ENCODE measurements at regions not wholly inside any gene's neighbourhood (a gene's known extent, or its start where the extent isn't known, plus 50 kb on each side); places are given as distances from the start of the nearest gene placed in this dataset.
"Not testable (repeated sequence)": the region's sequence is repeated elsewhere in the genome, so short reads cannot be mapped to it uniquely, and the experiment has no call there.

DNA sequence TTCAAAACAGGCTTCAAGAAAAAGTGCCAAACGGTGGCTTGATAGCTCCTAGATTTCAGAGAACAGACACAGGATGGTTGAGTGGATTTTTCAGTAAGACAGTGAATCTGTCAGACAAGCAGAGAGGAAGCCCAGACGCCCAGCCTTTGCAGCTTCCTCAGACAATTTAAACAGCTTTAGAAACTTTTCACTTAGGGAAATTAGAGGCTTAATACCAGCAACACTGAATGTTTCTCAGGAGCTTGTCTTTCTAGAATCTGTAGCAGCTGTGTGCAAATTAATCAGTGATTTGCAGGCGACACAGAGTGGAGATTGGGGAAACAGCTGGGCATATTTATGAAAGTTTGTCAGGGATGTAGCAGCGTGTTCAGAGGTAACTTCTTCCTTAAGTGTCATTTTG lies 362.1 kb downstream of the GALC start:
- no peak for DNase-seq (ENCODE audit: low read depth in 3 of 3)

DNA sequence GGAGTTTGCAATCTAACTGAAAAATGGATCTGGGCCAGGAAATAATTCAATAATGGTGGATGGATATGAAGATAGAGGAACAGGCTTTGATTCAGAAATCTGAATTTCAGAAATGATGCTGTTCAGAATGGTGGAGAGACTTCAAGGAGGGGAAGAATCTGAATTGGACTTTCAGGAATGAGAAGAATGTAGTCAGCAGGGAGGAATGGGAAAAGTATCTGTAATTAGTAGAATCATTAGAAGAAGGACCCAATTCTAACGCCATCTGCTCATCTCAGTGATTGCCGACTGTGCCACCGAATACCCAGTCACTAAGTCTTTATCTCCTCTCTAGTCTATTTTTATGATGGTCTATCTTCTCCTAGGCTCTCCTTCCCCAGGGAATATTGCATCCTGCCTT lies 363.2 kb downstream of the GALC start:
- no peak for DNase-seq (ENCODE audit: low read depth in 3 of 3)

DNA sequence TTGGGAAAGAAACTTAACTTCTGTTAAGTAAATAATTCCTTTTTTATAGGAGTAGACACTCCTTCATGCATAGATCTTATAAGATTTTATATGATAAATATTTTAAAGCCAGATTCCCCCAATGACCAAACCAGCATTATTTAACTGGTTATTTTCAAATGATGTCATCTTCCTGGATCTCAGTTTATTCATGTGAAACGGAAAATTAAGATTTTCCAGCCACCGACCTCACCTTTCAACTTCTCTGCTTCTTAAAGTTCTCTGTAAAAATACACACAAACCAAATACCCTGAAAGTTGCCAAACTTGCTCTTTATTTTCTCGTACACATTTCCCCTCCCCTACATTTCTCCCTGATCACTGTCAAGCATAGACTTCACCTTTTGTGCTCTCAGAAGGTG lies 364.2 kb downstream of the GALC start:
- no peak for DNase-seq (ENCODE audit: low read depth in 3 of 3)

DNA sequence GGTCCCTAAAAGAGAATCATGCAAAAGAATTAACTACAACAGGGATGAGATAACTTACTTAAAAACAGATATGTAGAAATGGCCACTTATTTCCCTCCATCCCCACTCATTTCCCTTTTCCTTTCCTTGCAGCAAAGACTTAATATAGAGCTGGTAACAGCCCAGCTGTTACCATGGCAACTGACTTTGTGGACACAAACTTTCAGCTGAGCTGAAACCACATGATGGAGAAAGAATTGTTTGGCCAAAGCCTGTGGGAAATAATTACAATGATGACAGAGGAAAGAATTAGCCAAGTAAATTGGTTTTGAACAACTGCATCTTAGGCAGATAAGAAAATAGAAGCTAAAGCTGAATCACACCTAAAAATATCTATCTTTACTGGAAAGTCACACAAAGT lies 364.9 kb downstream of the GALC start:
- DNase-seq (ENCODE audit: low read depth in 3 of 3) = no peak

DNA sequence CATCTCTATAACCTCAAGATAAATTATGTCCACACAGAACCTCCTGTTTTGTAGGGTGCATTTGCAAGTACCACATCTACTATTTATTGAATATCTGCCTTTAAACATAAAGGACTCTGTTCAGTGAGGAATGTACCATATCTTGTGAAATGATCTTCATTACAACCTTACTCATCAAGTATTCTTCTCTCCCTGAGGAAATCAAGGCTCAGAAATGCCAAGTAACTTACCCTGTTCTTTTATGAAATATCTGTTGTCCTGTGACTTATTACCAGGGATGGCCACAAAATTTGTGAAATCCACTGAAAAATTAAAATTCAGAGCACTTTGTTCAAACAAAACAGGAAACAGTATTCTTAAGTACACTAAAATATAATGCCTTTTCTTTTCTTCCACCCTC lies 366.7 kb downstream of the GALC start:
- DNase-seq (ENCODE audit: low read depth in 3 of 3) = no peak

DNA sequence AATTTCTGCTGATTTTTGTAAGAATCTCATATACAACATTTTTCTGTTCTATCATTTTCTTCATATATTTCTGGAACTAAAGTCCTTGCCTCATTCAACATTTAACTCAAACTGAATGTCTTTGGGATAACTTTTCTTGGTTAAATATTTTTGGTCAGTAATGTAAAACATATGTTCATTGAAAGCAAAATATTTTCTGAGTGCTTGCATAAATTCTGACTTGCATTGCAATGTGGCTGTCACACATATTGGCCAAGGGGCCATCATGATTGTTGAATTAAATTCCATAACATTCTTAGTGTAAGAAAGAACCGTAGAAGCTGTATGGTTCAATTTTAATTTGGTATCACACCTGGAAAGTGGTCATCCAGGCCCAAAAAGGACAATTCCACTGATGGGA lies 369.4 kb downstream of the GALC start:
- DNase-seq (ENCODE audit: low read depth in 3 of 3) = no peak

DNA sequence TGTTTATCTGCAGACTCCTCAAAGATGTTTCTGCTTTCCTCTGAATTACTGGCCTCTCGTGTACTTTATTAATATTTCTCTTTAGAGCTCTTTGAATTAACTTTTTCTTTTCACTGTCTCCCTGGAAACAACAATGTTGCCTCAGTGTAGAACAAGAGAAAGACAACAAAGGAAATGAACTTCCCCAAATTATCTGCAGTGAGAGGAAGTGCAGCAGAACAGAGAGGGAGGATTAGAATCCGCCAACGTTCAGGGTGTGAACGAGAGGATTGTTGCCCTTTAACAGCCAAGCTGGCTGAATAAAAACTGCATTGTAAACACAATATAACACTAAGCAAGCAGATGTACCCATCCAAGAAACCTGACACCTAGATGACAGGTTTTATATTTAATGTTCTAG lies 375.9 kb downstream of the GALC start:
- DNase-seq (ENCODE audit: low read depth in 3 of 3) = no peak

DNA sequence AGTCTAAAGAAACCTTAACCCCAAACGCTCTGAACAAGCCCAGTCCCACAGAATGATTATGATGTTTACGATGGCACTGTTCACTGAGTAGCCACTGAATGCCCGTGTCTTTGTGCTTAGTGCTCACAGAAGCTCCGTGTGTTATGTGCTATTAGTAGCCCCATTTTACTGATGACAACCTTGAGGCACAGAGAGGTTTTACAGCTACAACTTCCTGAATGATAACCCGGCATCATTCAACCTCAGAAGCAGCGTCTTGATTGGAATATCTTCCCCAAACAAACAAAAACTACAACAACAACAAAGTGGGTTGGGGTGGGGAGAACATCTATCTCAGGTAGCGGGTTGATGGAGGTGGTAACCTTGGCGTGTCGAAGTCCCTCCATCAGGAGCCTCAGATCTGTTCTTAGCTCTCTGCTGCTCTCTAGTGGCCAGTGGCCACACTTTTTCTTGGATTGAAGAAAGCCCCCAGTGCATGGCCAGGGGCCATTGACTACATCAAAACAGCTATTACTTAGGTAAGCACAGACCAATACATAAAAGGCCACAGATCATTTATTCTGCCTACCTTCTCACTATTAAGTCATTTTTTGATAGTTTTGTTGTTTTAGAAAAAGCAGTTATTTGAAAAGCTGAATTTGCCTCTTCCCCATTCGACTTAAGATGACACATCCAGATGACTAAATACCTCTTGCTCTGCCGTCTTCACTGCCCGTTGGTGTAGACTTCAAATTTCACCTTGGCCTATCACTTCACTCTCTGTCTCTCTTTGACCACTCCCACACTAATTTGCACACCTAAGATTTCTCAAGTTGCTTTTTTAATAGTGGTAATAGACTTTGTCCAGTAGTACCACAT lies 376.9 kb downstream of the GALC start:
- DNase-seq (ENCODE audit: low read depth in 3 of 3) = peak; percentile 11 to 17 (median 16)

DNA sequence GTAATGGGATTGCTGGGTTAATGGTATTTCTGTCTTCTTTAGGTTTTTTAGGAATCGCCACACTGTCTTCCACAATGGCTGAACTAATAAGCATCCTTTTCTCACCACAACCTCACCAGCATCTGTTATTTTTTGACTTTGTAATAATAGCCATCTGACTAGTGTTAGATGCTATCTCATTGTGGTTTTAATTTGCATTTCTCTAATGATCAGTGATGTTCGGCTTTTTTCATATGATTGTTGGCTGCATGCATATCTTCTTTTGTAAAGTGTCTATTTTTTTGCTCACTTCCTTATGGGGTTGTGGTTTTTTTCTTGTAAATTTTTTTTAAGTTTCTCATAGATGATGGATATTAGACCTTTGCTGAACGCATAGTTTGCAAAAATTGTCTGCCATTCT lies 377.9 kb downstream of the GALC start:
- DNase-seq (ENCODE audit: low read depth in 3 of 3) = no peak

DNA sequence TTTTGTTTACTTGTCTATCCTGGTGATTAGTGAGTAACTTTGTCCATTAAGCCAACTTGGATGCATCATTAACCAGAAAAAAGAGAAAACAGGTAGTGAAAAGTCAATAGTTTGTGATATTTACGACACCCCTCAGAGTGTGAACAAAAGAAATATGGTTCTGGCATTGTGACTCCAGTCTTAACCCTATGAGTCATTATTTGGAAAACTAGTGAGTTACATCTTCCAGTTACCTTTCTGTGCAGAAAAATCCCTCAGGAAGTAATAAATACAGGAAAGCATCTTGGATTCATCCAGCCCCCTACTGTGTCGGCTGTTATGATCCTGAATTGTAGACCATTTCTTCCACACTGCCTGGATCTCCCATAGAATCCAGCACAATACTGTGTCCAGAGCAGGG lies 379.1 kb downstream of the GALC start:
- no peak for DNase-seq (ENCODE audit: low read depth in 3 of 3)

DNA sequence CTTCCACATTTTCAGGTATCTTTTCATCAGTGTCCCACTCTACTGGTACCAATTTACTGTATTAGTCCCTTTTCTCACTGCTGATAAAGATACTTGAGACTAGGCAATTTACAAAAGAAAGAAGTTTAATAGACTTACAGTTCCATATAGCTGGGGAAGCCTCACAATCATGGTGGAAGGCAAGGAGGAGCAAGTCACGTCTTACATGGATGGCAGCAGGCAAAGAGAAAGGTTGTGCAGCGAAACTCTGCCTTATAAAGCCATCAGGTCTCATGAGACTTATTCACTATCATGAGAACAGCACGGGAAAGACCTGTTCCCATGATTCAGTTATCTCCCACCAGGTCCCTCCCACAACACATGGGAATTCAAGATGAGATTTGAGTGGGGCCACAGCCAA lies 385.9 kb downstream of the GALC start:
- DNase-seq (ENCODE audit: low read depth in 3 of 3) = not testable (repeated sequence)

DNA sequence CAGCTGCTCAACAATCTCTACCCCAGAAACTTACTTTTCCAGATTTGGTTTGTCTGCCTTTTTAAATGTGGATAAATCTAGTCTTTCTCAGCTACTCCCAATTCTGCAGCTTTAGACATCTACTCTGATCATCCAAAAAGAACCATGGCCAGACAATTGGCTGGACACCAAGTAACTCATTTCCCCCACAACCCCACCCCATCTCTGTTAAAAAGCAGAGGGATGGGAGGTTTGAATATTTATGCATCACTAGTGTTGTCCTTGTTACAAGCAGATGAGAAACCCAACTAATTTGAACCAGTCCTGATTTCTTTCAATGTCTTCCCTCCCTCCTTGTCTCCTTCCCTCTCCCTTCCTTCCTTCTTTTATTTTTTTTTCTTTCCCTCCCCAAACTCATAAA lies 391.9 kb downstream of the GALC start:
- DNase-seq (ENCODE audit: low read depth in 3 of 3) = no peak

DNA sequence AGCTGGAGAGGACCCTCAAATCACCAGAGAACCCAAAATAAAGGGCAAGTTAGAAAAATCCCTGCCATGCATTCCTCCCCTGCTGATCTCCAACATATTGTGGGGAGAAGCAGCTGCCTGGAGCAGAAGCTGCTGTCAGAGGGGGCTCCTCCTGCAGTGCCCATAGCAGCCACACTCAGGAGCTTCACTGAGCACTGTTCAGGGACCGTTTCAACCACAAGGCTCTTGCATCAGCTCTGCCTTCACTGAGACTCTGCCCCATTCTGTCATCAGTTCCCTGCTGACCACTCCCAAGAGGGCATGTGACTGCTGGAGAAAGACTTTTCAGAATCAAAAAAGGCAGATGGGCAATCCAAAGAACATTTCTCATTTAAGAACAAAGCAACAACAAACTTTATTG lies 392.7 kb downstream of the GALC start:
- DNase-seq (ENCODE audit: low read depth in 3 of 3) = no peak

DNA sequence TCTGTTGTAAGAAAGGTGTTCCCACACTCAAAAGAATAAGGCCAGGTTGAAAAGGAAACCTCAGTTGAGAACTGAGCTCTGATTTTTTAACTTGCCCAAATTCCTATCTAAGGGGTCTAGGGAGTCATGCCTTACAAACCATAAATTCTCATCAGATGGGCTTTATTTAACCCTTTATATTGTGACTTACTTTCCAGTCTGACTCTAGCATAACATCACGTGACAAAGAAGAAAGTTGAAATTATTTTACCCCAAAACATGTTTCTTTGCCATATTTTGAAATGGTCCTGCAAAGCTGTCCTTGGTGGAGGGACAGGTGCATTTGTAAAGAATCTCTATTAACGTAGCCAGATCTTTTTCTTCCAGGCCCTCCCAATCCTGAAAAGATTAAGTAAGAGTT lies 411.7 kb downstream of the GALC start:
- DNase-seq (ENCODE audit: low read depth in 3 of 3) = no peak

DNA sequence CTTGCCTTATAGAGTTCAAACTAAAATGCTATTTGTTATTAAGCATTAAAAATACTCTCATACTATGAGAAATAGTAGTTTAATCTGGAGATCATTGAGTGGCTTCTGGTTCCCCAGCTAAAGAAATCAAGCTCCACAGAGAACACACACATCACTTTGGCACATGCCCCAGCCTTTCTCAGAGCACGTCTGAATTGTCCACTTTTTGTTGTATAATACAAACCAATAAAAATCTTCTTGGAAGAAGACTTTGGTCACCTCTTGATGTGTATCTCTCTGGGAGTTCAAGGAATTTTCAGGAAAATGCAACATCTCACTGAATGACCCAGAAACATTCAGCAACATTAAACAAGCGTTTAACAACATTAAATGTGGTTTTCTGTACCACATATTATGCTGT lies 413.9 kb downstream of the GALC start:
- DNase-seq (ENCODE audit: low read depth in 3 of 3) = no peak

DNA sequence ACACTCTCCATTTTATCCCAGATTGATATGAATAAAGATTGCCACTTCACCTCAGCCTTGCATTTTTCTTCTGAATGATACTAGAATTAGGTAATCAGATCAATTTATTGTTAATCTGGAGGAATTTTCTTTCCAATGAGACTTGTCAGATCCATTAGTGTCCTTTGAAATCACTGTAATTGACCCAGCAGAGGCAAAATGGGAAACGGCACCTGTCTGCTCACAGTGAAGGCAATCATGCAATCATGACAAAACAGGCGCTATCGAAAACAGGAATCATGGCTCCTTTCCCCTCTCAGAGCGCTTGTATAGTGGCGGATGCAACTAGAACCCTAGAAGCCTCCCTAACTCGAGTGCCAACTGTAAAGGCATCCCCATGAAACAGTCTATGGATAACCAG lies 417.6 kb downstream of the GALC start:
- no peak for DNase-seq (ENCODE audit: low read depth in 3 of 3)

DNA sequence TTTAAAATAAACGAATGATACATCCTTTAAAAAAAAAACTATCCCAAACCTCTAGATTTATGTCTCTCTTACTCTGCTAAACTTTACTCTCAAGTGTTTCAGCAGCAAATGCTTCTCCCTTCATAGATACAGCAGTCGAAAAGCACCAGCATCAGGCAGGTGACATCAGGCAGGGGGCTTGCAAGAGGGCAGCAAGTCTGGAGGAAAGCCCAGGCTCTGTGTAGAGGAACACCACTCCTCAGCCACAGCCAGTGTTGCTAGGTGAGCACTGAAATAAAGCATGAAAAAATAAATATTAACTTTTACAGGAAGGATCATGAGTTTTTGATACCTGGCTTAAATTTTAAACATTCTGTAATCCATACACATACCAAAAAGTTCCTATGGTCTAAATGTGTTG lies 419.4 kb downstream of the GALC start:
- no peak for DNase-seq (ENCODE audit: low read depth in 3 of 3)

DNA sequence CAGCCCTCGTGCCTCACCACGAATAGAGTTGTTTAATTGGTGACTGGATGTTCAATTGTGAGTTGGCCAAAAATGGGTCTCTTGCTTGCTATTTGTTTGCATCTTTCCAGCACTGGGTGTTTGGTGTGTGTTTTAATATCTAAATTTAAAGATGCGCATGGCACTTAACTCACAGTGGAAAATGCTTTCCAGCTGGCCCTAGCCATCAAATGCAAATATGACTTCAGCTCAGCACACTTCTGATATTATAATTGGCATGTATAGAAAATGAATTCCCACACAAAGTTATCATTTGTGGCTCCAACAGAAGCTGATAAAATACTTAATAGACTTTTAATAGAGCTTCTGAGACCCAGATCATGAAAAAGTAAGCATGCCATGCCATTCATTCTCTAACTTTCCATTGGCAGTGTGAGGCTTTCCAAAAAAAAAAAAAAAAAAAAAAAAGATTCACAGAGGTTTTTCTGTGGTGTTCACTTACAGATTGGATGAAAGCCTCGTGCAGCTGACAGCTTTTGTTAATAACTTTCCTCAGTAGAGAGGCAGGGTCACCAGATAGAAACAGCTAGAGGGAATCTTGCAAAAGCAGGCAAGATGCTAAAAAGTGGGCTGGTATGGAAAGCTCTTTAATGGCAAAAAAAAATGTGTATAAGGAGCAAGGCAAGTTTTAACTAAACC lies 425.2 kb downstream of the GALC start:
- no peak for DNase-seq (ENCODE audit: low read depth in 3 of 3)

DNA sequence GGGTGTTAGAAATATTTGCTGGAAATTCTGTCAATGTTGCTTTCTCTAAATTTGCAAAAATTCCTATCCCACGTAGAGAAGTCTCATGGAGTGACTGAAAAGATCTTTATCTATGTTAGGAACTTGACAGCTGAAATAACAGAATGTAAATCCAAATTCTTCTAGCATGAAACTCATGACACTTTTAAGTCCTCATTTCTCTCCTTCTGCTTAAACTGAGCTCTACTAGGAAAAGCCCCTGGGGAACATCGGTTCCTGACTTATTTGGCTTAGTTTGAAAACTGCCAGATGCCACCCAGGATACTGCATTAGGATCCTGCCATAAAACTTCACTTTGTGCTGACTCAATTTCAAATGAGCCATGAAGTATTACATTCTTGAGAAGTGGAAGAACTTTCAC lies 426.0 kb downstream of the GALC start:
- no peak for DNase-seq (ENCODE audit: low read depth in 3 of 3)

DNA sequence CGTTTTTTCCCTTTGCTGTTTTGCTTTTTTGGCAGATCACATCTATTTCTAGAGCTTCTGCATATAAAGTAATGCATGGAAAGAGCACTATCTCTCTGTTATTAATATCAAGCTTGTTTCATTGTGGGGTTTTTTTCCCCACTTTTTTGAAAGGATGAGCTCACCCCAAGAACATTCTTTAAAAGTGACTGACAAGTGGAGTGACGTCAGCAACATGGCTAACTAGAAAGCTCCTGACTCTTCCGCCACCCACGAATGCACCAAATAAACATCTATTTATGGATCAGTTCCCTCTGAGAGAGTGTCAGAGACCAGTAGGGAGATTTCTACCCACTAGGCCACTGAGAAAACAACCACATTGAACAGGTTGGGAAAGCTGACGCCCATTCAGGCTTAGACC lies 445.4 kb downstream of the GALC start:
- no peak for DNase-seq (ENCODE audit: low read depth in 3 of 3)

DNA sequence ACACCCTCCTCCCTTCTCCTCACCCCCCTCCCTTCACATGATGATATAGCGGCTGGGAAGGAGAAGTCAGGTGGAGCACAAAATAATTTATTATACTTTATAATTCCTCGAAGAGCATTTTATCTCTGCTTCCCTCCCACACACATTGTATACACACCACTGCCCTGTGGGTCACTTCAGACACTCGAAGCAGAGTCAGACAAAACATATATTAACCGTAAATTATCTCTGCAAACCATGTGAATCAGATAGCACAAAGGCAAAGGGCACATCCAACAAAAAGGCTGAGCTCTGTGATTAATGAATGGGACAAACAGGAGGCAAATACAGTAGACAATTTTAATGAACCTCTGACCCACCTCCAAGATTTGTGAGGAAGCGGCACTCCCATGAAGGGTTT lies 450.7 kb downstream of the GALC start:
- no peak for DNase-seq (ENCODE audit: low read depth in 3 of 3)

DNA sequence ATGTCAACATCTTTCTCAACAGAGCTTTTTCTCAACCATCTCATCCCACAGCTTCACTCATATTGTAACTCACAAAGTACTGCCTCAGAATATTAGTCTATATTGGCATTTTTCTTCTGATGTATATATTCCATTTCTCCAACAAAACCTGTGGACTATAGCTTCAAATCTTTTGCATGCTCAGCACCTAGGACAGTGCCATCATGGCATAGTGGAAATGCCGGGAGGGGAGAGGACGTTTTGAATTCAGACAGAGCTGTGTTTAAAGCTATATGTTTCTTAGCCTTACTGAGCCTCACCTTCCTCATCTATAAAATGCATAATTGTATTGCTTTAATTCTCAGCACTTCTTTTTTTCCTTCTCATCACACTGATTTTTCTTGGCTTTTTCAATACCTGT lies 452.6 kb downstream of the GALC start:
- DNase-seq (ENCODE audit: low read depth in 3 of 3) = no peak

DNA sequence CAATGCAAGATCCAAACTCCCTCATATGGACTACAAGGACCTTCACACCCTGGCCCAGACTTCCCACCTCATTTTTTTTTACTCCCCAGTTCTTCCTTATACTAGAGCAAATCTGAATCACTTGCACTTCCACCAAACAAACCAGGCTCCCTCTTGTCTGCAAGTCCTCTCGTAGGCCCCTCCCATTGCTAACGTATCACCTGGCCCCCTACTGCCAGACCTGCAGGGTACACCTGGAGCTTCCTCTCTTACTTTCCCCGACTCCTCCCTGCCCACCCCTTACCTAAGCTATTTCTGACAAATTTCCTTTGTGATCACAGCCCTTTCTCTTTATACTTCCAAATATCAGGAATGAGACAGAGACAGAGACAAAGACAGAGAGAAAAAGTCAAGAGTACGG lies 463.9 kb downstream of the GALC start:
- DNase-seq (ENCODE audit: low read depth in 3 of 3) = no peak

DNA sequence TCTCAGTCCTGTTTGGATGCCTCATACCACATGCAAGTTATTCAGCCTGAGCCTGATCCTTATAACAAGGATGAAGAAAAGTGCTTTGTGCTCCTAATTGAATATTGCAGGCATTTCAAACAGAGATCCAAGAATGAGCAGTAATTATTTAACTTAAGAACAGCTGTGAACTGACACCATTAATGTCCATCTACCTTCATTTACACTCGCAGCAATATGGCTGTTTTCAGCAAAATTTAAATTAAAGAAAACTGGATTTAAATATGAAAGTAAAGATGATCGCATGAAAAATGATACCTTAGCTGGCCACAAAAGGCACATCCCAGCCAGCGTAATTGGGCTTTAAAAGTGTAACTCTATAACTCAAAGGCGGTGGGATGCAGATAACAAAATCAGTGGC lies 466.3 kb downstream of the GALC start:
- DNase-seq (ENCODE audit: low read depth in 3 of 3) = no peak

Measured in stimulated activated CD4-positive, alpha-beta T cell treated with anti-CD3 and anti-CD28 coated beads, TNF-alpha, amount 100 ng/mL, for 48 hours (primary cell).